ENCODE measurements at regions not wholly inside any gene's neighbourhood (a gene's known extent, or its start where the extent isn't known, plus 50 kb on each side); places are given as distances from the start of the nearest gene placed in this dataset.

DNA sequence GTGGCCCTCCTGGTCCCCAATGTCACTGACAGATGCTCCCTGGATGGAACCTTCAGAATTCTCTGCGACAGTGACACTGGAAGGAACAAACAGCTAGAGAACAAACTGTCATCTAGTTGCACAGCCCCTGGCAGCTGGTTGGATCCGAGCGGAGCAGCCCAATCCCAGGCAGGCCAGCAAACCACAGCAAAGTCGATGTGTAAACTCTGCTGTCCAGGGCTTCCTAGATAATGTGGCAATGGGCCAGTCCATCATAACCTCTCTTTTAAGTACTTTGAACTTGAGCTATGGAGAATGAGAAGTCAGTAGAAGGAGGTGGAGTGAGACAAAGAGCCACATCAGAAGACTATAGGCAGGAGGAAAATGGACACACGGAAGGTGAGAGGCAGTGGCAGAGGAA, 323.0 kb downstream of the CBLN1 start:
- no peak for DNase-seq (ENCODE audit: low spot score)
- Histone ChIP-seq H3K4me1 (ENCODE audit: control insufficient read depth in 4 of 4, insufficient read depth in 4 of 4, low read length in 3 of 4) (no peaks in the 10 kb centered on the region), H3K9me3 (ENCODE audit: control insufficient read depth in 4 of 4, low read length in 3 of 4) (no peaks in the 10 kb centered on the region), H3K27ac (ENCODE audit: low read depth in 1 of 2, low read length in 2 of 2) (no peak overlapping the region), H3K27me3 (ENCODE audit: control insufficient read depth in 4 of 4, insufficient read depth in 4 of 4, low read length in 3 of 4) (peaks cover 0 to 7% (median 0%) of the 10 kb centered on the region in 4 donors), H3K36me3 (ENCODE audit: control insufficient read depth in 4 of 4, insufficient read depth in 3 of 4, low read depth in 1 of 4, low read length in 3 of 4) (no peaks in the 10 kb centered on the region), H3K4me3 (ENCODE audit: low read depth in 1 of 3, low read length in 3 of 3) (no peak overlapping the region), H3K9ac (ENCODE audit: low read depth in 1 of 2, low read length in 2 of 2) (no peak overlapping the region)
- WGBS = 65% methylated on average over 5 of the region's 5 CpGs
- TF ChIP-seq NR2F2 (IDR thresholded peaks at IDR 0.05) (no peak), RAD21 (IDR thresholded peaks at IDR 0.05) (no peak), HNF4G (IDR thresholded peaks at IDR 0.05) (no peak), JUND (IDR thresholded peaks at IDR 0.05) (no peak), GABPA (IDR thresholded peaks at IDR 0.05 in 1 of 2, conservative IDR thresholded peaks at IDR 0.05 in 1 of 2) (no peak), FOXA2 (IDR thresholded peaks at IDR 0.05) (no peak), FOXA1 (IDR thresholded peaks at IDR 0.05) (no peak), EGR1 (IDR thresholded peaks at IDR 0.05; ENCODE audit: low read depth in 2 of 2) (no peak), YY1 (IDR thresholded peaks at IDR 0.05) (no peak), RXRA (IDR thresholded peaks at IDR 0.05) (no peak), SP1 (IDR thresholded peaks at IDR 0.05) (no peak)
- TF ChIP-seq, protein P1, sequence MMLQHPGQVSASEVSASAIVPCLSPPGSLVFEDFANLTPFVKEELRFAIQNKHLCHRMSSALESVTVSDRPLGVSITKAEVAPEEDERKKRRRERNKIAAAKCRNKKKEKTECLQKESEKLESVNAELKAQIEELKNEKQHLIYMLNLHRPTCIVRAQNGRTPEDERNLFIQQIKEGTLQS (IDR thresholded peaks at IDR 0.05) = no peak
- TF ChIP-seq, protein P2, sequence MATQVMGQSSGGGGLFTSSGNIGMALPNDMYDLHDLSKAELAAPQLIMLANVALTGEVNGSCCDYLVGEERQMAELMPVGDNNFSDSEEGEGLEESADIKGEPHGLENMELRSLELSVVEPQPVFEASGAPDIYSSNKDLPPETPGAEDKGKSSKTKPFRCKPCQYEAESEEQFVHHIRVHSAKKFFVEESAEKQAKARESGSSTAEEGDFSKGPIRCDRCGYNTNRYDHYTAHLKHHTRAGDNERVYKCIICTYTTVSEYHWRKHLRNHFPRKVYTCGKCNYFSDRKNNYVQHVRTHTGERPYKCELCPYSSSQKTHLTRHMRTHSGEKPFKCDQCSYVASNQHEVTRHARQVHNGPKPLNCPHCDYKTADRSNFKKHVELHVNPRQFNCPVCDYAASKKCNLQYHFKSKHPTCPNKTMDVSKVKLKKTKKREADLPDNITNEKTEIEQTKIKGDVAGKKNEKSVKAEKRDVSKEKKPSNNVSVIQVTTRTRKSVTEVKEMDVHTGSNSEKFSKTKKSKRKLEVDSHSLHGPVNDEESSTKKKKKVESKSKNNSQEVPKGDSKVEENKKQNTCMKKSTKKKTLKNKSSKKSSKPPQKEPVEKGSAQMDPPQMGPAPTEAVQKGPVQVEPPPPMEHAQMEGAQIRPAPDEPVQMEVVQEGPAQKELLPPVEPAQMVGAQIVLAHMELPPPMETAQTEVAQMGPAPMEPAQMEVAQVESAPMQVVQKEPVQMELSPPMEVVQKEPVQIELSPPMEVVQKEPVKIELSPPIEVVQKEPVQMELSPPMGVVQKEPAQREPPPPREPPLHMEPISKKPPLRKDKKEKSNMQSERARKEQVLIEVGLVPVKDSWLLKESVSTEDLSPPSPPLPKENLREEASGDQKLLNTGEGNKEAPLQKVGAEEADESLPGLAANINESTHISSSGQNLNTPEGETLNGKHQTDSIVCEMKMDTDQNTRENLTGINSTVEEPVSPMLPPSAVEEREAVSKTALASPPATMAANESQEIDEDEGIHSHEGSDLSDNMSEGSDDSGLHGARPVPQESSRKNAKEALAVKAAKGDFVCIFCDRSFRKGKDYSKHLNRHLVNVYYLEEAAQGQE (IDR thresholded peaks at IDR 0.05) = no peak
- TF ChIP-seq, protein P3, sequence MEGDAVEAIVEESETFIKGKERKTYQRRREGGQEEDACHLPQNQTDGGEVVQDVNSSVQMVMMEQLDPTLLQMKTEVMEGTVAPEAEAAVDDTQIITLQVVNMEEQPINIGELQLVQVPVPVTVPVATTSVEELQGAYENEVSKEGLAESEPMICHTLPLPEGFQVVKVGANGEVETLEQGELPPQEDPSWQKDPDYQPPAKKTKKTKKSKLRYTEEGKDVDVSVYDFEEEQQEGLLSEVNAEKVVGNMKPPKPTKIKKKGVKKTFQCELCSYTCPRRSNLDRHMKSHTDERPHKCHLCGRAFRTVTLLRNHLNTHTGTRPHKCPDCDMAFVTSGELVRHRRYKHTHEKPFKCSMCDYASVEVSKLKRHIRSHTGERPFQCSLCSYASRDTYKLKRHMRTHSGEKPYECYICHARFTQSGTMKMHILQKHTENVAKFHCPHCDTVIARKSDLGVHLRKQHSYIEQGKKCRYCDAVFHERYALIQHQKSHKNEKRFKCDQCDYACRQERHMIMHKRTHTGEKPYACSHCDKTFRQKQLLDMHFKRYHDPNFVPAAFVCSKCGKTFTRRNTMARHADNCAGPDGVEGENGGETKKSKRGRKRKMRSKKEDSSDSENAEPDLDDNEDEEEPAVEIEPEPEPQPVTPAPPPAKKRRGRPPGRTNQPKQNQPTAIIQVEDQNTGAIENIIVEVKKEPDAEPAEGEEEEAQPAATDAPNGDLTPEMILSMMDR (IDR thresholded peaks at IDR 0.05; ENCODE audit: low read depth, low read length, missing input control) = no peak
- TF ChIP-seq, protein P4, sequence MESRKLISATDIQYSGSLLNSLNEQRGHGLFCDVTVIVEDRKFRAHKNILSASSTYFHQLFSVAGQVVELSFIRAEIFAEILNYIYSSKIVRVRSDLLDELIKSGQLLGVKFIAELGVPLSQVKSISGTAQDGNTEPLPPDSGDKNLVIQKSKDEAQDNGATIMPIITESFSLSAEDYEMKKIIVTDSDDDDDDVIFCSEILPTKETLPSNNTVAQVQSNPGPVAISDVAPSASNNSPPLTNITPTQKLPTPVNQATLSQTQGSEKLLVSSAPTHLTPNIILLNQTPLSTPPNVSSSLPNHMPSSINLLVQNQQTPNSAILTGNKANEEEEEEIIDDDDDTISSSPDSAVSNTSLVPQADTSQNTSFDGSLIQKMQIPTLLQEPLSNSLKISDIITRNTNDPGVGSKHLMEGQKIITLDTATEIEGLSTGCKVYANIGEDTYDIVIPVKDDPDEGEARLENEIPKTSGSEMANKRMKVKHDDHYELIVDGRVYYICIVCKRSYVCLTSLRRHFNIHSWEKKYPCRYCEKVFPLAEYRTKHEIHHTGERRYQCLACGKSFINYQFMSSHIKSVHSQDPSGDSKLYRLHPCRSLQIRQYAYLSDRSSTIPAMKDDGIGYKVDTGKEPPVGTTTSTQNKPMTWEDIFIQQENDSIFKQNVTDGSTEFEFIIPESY (IDR thresholded peaks at IDR 0.05) = no peak
- TF ChIP-seq, protein P5, sequence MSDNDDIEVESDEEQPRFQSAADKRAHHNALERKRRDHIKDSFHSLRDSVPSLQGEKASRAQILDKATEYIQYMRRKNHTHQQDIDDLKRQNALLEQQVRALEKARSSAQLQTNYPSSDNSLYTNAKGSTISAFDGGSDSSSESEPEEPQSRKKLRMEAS (IDR thresholded peaks at IDR 0.05) = no peak

DNA sequence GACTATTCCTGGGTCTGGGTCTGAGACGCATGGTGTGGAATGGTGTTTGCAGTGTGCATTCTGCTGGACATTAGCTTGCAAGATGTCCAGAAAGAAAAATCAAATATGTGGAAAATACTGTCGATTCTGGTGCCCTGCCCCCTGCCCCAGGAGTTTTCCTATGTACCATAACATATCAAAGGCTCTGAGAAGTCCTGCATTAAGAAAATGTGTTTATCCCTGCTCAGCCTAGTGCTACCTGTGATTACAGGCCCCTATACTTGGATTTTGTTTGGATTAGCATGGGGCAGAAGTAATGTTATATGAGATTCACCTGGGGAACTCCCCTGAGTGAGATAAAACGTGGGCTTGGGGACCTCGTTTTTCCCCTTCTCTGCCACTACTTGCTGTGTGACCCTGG, 325.0 kb downstream of the CBLN1 start:
- WGBS = 54% methylated on average over 4 of the region's 4 CpGs
- Histone ChIP-seq H3K27me3 (ENCODE audit: control insufficient read depth in 4 of 4, insufficient read depth in 4 of 4, low read length in 3 of 4) (peaks cover 0 to 8% (median 0%) of the 10 kb centered on the region in 4 donors), H3K4me3 (ENCODE audit: low read depth in 1 of 3, low read length in 3 of 3) (no peak overlapping the region)

More for the DNA sequence above, 325.0 kb downstream of the CBLN1 start:
- Histone ChIP-seq H3K9ac (ENCODE audit: low read depth in 1 of 2, low read length in 2 of 2) (no peak overlapping the region), H3K36me3 (ENCODE audit: control insufficient read depth in 4 of 4, insufficient read depth in 3 of 4, low read depth in 1 of 4, low read length in 3 of 4) (no peaks in the 10 kb centered on the region), H3K4me1 (ENCODE audit: control insufficient read depth in 4 of 4, insufficient read depth in 4 of 4, low read length in 3 of 4) (no peaks in the 10 kb centered on the region), H3K27ac (ENCODE audit: low read depth in 1 of 2, low read length in 2 of 2) (no peak overlapping the region), H3K9me3 (ENCODE audit: control insufficient read depth in 4 of 4, low read length in 3 of 4) (no peaks in the 10 kb centered on the region)
- no peak for TF ChIP-seq EGR1 (IDR thresholded peaks at IDR 0.05; ENCODE audit: low read depth in 2 of 2)
- no peak for TF ChIP-seq GABPA (IDR thresholded peaks at IDR 0.05 in 1 of 2, conservative IDR thresholded peaks at IDR 0.05 in 1 of 2)
- TF ChIP-seq FOXA2 (IDR thresholded peaks at IDR 0.05) = no peak
- no peak for TF ChIP-seq RXRA (IDR thresholded peaks at IDR 0.05)
- TF ChIP-seq, protein P3 (IDR thresholded peaks at IDR 0.05; ENCODE audit: low read depth, low read length, missing input control) = no peak
- TF ChIP-seq YY1 (IDR thresholded peaks at IDR 0.05) = no peak
- TF ChIP-seq, protein P2 (IDR thresholded peaks at IDR 0.05) = no peak
- no peak for TF ChIP-seq HNF4A (conservative IDR thresholded peaks at IDR 0.05)
- no peak for DNase-seq (ENCODE audit: low spot score)
